ENCODE measurements at regions not wholly inside any gene's neighbourhood (a gene's known extent, or its start where the extent isn't known, plus 50 kb on each side); places are given as distances from the start of the nearest gene placed in this dataset.

GRCh38 chr16:87070657-87071056 is 246.5 kb downstream of the C16orf95 start:
- no peak overlapping the region for H3K9ac ChIP-seq
- H3K4me3 ChIP-seq, result no peak overlapping the region
- no peak overlapping the region for H3K27ac ChIP-seq
- H3K36me3 ChIP-seq, result no peaks in the 10 kb centered on the region
- peaks cover 31% of the 10 kb centered on the region for H3K4me1 ChIP-seq
- no peaks in the 10 kb centered on the region for H3K27me3 ChIP-seq
- no peak overlapping the region for H3K4me2 ChIP-seq
- no peak for TF ChIP-seq Cebpa-rat (IDR thresholded peaks at IDR 0.05)
- H3K9me3 ChIP-seq, result no peaks in the 10 kb centered on the region
- no peaks in the 10 kb centered on the region for H4K20me1 ChIP-seq

- no peaks in the 10 kb centered on the region for H3K9me3 ChIP-seq
- no peak overlapping the region for H3K4me2 ChIP-seq
- H3K36me3 ChIP-seq, result no peaks in the 10 kb centered on the region
- no peak overlapping the region for H3K27ac ChIP-seq
- H3K9ac ChIP-seq, result no peak overlapping the region
- no peak for TF ChIP-seq Cebpa-rat (IDR thresholded peaks at IDR 0.05)
- H3K4me1 ChIP-seq, result peaks cover 32% of the 10 kb centered on the region
- H3K27me3 ChIP-seq, result no peaks in the 10 kb centered on the region
- no peak overlapping the region for H3K4me3 ChIP-seq
- H4K20me1 ChIP-seq, result no peaks in the 10 kb centered on the region
These were observed 245.1 kb downstream of the C16orf95 start for GRCh38 chr16:87072101-87072500.

- Histone ChIP-seq H3K9me3 (peaks cover 4% of the 10 kb centered on the region; the same call in 1 of the 2 replicates), H3K4me3 (peak overlapping the region; percentile 31; the same call in 1 of the 2 replicates), H3K36me3 (no peaks in the 10 kb centered on the region), H3K9ac (peak overlapping the region; percentile 60), H3K4me1 (peaks cover 32% of the 10 kb centered on the region), H3K4me2 (peak overlapping the region; percentile 81), H3K27ac (peak overlapping the region; percentile 87), H4K20me1 (no peaks in the 10 kb centered on the region), H3K27me3 (no peaks in the 10 kb centered on the region)
- no peak for TF ChIP-seq Cebpa-rat (IDR thresholded peaks at IDR 0.05)
These were observed 242.4 kb downstream of the C16orf95 start for GRCh38 chr16:87074641-87075318.

GRCh38 chr16:87075319-87075860 is 241.8 kb downstream of the C16orf95 start:
- no peaks in the 10 kb centered on the region for H3K36me3 ChIP-seq
- H3K4me2 ChIP-seq, result peak overlapping the region; percentile 81
- 0 out of 2 replicates have a peak overlapping the region, but pooled peaks have one; percentile 31 for H3K4me3 ChIP-seq
- H3K4me1 ChIP-seq, result peaks cover 32% of the 10 kb centered on the region
- no peaks in the 10 kb centered on the region for H3K27me3 ChIP-seq
- H3K9ac ChIP-seq, result peak overlapping the region; percentile 60; the same call in 1 of the 2 replicates
- H4K20me1 ChIP-seq, result no peaks in the 10 kb centered on the region
- H3K9me3 ChIP-seq, result peaks cover 9% of the 10 kb centered on the region; the same call in 1 of the 2 replicates
- peak overlapping the region; percentile 87 for H3K27ac ChIP-seq
- TF ChIP-seq Cebpa-rat (IDR thresholded peaks at IDR 0.05), result no peak

GRCh38 chr16:87076331-87076949 is 240.8 kb downstream of the C16orf95 start:
- peak overlapping the region; percentile 87; the same call in 1 of the 2 replicates for H3K27ac ChIP-seq
- no peak overlapping the region for H3K4me2 ChIP-seq
- TF ChIP-seq Cebpa-rat (IDR thresholded peaks at IDR 0.05), result no peak
- no peaks in the 10 kb centered on the region for H3K27me3 ChIP-seq
- no peak overlapping the region for H3K9ac ChIP-seq
- H3K4me3 ChIP-seq, result no peak overlapping the region
- H3K9me3 ChIP-seq, result peaks cover 19% of the 10 kb centered on the region
- H3K36me3 ChIP-seq, result no peaks in the 10 kb centered on the region
- no peaks in the 10 kb centered on the region for H4K20me1 ChIP-seq
- H3K4me1 ChIP-seq, result peaks cover 32% of the 10 kb centered on the region

GRCh38 chr16:87076950-87077749 is 240.0 kb downstream of the C16orf95 start:
- peaks cover 32% of the 10 kb centered on the region for H3K4me1 ChIP-seq
- no peak overlapping the region for H3K4me2 ChIP-seq
- H3K36me3 ChIP-seq, result no peaks in the 10 kb centered on the region
- no peak for TF ChIP-seq Cebpa-rat (IDR thresholded peaks at IDR 0.05)
- no peaks in the 10 kb centered on the region for H4K20me1 ChIP-seq
- no peaks in the 10 kb centered on the region for H3K27me3 ChIP-seq
- H3K9ac ChIP-seq, result no peak overlapping the region
- H3K4me3 ChIP-seq, result no peak overlapping the region
- peaks cover 27% of the 10 kb centered on the region for H3K9me3 ChIP-seq
- H3K27ac ChIP-seq, result no peak overlapping the region

- Histone ChIP-seq H3K9me3 (peaks cover 31% of the 10 kb centered on the region), H4K20me1 (no peaks in the 10 kb centered on the region), H3K4me1 (peaks cover 32% of the 10 kb centered on the region), H3K4me3 (no peak overlapping the region), H3K27me3 (no peaks in the 10 kb centered on the region), H3K9ac (no peak overlapping the region), H3K27ac (no peak overlapping the region), H3K36me3 (no peaks in the 10 kb centered on the region), H3K4me2 (no peak overlapping the region)
- no peak for TF ChIP-seq Cebpa-rat (IDR thresholded peaks at IDR 0.05)
These were observed 239.5 kb downstream of the C16orf95 start for GRCh38 chr16:87077750-87078127.

GRCh38 chr16:87080571-87081167 is 236.5 kb downstream of the C16orf95 start:
- H3K4me3 ChIP-seq, result no peak overlapping the region
- TF ChIP-seq Cebpa-rat (IDR thresholded peaks at IDR 0.05), result no peak
- no peak overlapping the region for H3K27ac ChIP-seq
- H3K27me3 ChIP-seq, result no peaks in the 10 kb centered on the region
- no peaks in the 10 kb centered on the region for H4K20me1 ChIP-seq
- peaks cover 44% of the 10 kb centered on the region for H3K9me3 ChIP-seq
- H3K4me2 ChIP-seq, result no peak overlapping the region
- H3K4me1 ChIP-seq, result peaks cover 8% of the 10 kb centered on the region
- H3K36me3 ChIP-seq, result no peaks in the 10 kb centered on the region
- no peak overlapping the region for H3K9ac ChIP-seq

- H3K9ac ChIP-seq, result no peak overlapping the region
- no peaks in the 10 kb centered on the region for H4K20me1 ChIP-seq
- no peaks in the 10 kb centered on the region for H3K27me3 ChIP-seq
- H3K27ac ChIP-seq, result no peak overlapping the region
- H3K4me2 ChIP-seq, result no peak overlapping the region
- no peak overlapping the region for H3K4me3 ChIP-seq
- no peaks in the 10 kb centered on the region for H3K36me3 ChIP-seq
- no peaks in the 10 kb centered on the region for H3K4me1 ChIP-seq
- H3K9me3 ChIP-seq, result peaks cover 34% of the 10 kb centered on the region
- no peak for TF ChIP-seq Cebpa-rat (IDR thresholded peaks at IDR 0.05)
These were observed 231.8 kb downstream of the C16orf95 start for GRCh38 chr16:87085441-87085840.

Measured in BLaER1 (cell line).